ENCODE measurements at regions not wholly inside any gene's neighbourhood (a gene's known extent, or its start where the extent isn't known, plus 50 kb on each side); places are given as distances from the start of the nearest gene placed in this dataset.

DNA sequence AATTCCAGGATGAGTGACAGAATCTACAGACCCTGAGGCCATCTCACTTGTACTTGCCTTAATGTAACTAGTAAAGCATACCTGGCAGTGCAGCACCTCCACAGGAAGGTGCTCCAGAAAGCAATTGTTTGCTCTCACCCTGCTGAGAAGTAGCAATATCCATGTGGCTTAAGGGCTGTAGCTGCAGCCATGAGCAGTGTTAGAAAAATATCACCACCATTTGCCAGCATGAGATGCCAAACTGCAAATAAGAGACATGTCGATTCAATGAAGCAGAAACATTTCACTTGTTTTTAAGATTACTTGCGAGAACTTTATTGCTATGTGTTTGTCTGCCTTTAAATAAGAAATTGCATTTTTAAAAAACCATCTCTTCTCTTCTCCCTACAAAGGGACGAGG is 151.5 kb downstream of the PRL start (continued):
- TF ChIP-seq, protein P1, sequence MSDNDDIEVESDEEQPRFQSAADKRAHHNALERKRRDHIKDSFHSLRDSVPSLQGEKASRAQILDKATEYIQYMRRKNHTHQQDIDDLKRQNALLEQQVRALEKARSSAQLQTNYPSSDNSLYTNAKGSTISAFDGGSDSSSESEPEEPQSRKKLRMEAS (IDR thresholded peaks at IDR 0.05): no peak
- TF ChIP-seq, protein P2, sequence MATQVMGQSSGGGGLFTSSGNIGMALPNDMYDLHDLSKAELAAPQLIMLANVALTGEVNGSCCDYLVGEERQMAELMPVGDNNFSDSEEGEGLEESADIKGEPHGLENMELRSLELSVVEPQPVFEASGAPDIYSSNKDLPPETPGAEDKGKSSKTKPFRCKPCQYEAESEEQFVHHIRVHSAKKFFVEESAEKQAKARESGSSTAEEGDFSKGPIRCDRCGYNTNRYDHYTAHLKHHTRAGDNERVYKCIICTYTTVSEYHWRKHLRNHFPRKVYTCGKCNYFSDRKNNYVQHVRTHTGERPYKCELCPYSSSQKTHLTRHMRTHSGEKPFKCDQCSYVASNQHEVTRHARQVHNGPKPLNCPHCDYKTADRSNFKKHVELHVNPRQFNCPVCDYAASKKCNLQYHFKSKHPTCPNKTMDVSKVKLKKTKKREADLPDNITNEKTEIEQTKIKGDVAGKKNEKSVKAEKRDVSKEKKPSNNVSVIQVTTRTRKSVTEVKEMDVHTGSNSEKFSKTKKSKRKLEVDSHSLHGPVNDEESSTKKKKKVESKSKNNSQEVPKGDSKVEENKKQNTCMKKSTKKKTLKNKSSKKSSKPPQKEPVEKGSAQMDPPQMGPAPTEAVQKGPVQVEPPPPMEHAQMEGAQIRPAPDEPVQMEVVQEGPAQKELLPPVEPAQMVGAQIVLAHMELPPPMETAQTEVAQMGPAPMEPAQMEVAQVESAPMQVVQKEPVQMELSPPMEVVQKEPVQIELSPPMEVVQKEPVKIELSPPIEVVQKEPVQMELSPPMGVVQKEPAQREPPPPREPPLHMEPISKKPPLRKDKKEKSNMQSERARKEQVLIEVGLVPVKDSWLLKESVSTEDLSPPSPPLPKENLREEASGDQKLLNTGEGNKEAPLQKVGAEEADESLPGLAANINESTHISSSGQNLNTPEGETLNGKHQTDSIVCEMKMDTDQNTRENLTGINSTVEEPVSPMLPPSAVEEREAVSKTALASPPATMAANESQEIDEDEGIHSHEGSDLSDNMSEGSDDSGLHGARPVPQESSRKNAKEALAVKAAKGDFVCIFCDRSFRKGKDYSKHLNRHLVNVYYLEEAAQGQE (IDR thresholded peaks at IDR 0.05): no peak
- TF ChIP-seq NFE2L2 (conservative IDR thresholded peaks at IDR 0.05; ENCODE audit: low read length): no peak

DNA sequence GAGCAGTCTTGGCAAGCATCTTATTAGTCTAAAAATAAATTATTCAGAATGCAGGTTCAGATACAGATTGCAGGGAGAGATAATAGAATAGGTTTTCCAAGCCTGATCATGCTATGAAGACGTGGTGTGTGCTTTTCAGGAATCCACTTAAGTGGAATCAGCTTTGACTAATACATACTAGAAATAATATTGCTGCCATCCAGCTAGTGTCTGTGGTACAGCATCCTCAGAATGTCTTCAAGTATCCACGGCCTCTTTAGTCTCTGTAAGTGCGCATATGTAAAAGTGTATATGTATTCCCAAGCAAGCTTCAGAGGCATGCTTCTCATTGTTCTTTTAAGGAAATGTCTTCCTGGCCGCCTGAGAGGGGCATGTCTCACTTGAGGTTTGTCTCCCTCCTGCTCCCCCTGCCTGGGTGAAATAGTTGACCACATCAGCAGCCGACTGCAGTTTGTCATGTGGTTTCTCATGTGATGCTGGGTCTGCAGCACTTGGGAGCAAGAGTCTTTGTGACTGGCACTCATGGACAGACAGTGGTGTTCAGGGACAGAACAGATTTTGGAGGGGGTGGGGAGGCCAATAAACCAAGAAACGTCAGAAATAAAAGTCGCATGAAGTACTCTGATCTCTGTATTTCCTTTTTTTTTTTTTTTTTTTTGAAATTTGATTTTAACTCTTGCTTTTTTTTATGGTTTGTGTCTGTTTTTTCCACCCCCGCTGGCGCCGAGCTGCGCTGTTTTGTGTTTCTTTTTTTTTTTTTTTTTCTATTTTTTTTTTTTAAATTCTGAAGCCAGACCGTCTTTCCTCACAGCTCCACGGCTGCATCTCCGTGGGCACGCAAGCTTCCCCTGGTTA is 150.8 kb downstream of the PRL start:
- ChIA-PET CTCF (interaction anchor here (1.0 kb wide), 1 partner anchor 13 kb away, joined by 3 read pairs; no protein-coding TSS in a partner anchor), POLR2A (interaction anchor here (0.6 to 1.1 kb wide), 5 partner anchors 13 to 1268 kb away, joined by 3 to 9 read pairs (median 3); partner anchors contain the start of gene SOX4)
- H3K4me3 ChIP-seq: no peak overlapping the region
- FAIRE-seq (no peak), DNase-seq (ENCODE audit: low read depth in 1 of 2, low spot score in 1 of 2) (peak in 1 of 2 experiments; percentile 13), ATAC-seq (peak; percentile 18 to 41; a peak in 1 of 6 replicates)
- peaks cover 40% of the 10 kb centered on the region for H3K4me1 ChIP-seq
- no peak for TF ChIP-seq RFX5 (IDR thresholded peaks at IDR 0.05)
- H3K4me2 ChIP-seq: no peak overlapping the region
- no peaks in the 10 kb centered on the region for H3K9me3 ChIP-seq
- peak overlapping the region in 1 of 2 experiments; percentile 15; a peak in 2 of 6 replicates for H3K27ac ChIP-seq
- 73% methylated on average over 11 of the region's 15 CpGs for WGBS (ENCODE audit: missing lambda C conversion rate)

DNA sequence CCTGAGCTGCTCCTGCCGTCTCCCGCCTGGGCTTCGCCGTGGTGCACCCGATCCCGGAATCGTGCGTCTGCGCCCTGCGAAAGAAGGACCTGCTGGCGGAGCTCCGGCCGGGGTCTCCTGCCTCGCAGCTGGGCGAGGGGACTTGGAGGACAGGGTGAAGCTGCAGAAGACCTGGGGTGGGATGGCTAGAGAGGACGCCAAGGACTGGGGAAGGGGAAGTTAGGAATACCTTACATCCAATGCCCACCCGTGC is 150.2 kb downstream of the PRL start:
- Histone ChIP-seq H3K4me3 (no peak overlapping the region), H3K27ac (0 out of 6 replicates have a peak overlapping the region, but pooled peaks of 1 of the 2 experiments have one; percentile 33), H3K4me2 (no peak overlapping the region), H3K4me1 (peaks cover 35% of the 10 kb centered on the region), H3K9me3 (no peaks in the 10 kb centered on the region)
- DNase-seq (ENCODE audit: low read depth in 1 of 2, low spot score in 1 of 2) (no peak), FAIRE-seq (no peak), ATAC-seq (no peak)
- ChIA-PET POLR2A (interaction anchor here (0.6 to 0.7 kb wide), 4 partner anchors 14 to 1267 kb away, joined by 3 to 5 read pairs (median 3); partner anchors contain the start of gene SOX4), CTCF (no interaction called here)
- TF ChIP-seq CEBPB (IDR thresholded peaks at IDR 0.05) (no peak), ESRRA (IDR thresholded peaks at IDR 0.05; ENCODE audit: borderline replicate concordance, low read length) (no peak), HEYL (CRISPR knock-in tag; IDR thresholded peaks at IDR 0.05) (no peak), CHD2 (IDR thresholded peaks at IDR 0.05; ENCODE audit: low read length, partially characterized antibody) (no peak), BHLHE40 (IDR thresholded peaks at IDR 0.05; ENCODE audit: low read depth, low read length) (no peak), POLR2A (IDR thresholded peaks at IDR 0.05; ENCODE audit: low read length) (no peak), POLR2AphosphoS2 (conservative IDR thresholded peaks at IDR 0.05; ENCODE audit: low read length) (no peak), HOXB5 (CRISPR knock-in tag; IDR thresholded peaks at IDR 0.05) (no peak), SREBF2 (IDR thresholded peaks at IDR 0.05) (no peak), GATA3 (IDR thresholded peaks at IDR 0.05; ENCODE audit: borderline replicate concordance) (no peak), NR3C1 (IDR thresholded peaks at IDR 0.05) (no peak)
- 100% methylated on average over 6 of the region's 17 CpGs for WGBS (ENCODE audit: missing lambda C conversion rate)

DNA sequence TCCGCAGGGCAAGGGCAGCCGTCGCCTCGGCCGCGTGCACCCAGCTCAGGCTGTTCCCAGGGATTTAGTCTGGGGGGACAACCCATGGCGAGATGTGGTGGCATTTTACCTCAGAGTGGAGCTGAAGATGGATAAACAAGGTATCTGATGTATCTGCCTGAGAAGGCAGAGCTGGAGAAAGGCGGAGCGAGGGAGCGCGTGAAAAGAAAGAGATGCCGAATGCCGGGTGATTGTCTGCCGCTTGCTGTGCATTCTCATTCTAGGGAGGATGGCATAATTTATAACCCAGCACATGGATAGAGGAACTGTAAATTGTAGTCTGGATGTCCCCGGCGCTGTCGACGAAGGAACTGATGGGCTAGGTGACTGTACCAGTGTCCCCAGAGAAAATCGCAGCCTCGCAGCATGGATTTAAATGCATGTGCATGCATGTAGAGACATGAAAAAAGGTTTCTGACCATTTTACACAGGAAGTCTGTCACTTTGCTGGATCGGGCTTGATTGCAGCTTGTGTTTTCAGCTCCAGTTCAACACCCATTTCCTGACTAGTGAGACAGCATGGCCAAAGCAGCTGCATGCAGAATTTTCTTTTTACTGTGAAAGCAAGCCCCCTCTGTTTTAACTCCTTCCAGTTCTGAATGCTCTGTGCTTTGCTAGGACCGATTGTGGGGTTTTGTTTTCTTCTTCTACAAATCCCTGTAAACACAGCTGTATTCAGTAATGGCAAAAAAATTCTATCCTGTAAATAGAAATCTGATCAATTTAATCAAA is 149.7 kb downstream of the PRL start:
- ChIA-PET CTCF (no interaction called here), POLR2A (interaction anchor here (0.6 to 1.4 kb wide), 5 partner anchors 14 to 1267 kb away, joined by 3 to 5 read pairs (median 3); partner anchors contain the start of gene SOX4)
- 0 out of 6 replicates have a peak overlapping the region, but pooled peaks of 1 of the 2 experiments have one; percentile 73 for H3K27ac ChIP-seq
- H3K4me2 ChIP-seq: no peak overlapping the region; the same call in 2 of the 3 replicates
- no peak for FAIRE-seq
- H3K4me1 ChIP-seq: peaks cover 32% of the 10 kb centered on the region
- ATAC-seq: no peak
- WGBS (ENCODE audit: missing lambda C conversion rate): 92% methylated on average over 16 of the region's 22 CpGs
- H3K9me3 ChIP-seq: no peaks in the 10 kb centered on the region
- H3K4me3 ChIP-seq: no peak overlapping the region
- DNase-seq (ENCODE audit: low read depth in 1 of 2, low spot score in 1 of 2): no peak
- TF ChIP-seq CHD2 (IDR thresholded peaks at IDR 0.05; ENCODE audit: low read length, partially characterized antibody) (no peak), MAFK (IDR thresholded peaks at IDR 0.05; ENCODE audit: partially characterized antibody) (no peak), CHD4 (IDR thresholded peaks at IDR 0.05; ENCODE audit: borderline replicate concordance) (no peak), GATA3 (IDR thresholded peaks at IDR 0.05; ENCODE audit: borderline replicate concordance) (no peak), PHF8 (IDR thresholded peaks at IDR 0.05; ENCODE audit: borderline replicate concordance, low read depth) (no peak), TP53 (CRISPR knock-in tag; IDR thresholded peaks at IDR 0.05) (no peak), SMC3 (IDR thresholded peaks at IDR 0.05) (no peak), HOXB13 (CRISPR knock-in tag; IDR thresholded peaks at IDR 0.05; ENCODE audit: low read depth) (no peak), ESRRA (IDR thresholded peaks at IDR 0.05; ENCODE audit: borderline replicate concordance, low read length) (no peak), POLR2A (IDR thresholded peaks at IDR 0.05; ENCODE audit: low read length) (no peak), RAD21 (conservative IDR thresholded peaks at IDR 0.05 in 1 of 2, IDR thresholded peaks at IDR 0.05 in 1 of 2) (no peak)
- TF ChIP-seq, protein P3, sequence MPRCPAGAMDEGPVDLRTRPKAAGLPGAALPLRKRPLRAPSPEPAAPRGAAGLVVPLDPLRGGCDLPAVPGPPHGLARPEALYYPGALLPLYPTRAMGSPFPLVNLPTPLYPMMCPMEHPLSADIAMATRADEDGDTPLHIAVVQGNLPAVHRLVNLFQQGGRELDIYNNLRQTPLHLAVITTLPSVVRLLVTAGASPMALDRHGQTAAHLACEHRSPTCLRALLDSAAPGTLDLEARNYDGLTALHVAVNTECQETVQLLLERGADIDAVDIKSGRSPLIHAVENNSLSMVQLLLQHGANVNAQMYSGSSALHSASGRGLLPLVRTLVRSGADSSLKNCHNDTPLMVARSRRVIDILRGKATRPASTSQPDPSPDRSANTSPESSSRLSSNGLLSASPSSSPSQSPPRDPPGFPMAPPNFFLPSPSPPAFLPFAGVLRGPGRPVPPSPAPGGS (IDR thresholded peaks at IDR 0.05): no peak
- TF ChIP-seq, protein P4, sequence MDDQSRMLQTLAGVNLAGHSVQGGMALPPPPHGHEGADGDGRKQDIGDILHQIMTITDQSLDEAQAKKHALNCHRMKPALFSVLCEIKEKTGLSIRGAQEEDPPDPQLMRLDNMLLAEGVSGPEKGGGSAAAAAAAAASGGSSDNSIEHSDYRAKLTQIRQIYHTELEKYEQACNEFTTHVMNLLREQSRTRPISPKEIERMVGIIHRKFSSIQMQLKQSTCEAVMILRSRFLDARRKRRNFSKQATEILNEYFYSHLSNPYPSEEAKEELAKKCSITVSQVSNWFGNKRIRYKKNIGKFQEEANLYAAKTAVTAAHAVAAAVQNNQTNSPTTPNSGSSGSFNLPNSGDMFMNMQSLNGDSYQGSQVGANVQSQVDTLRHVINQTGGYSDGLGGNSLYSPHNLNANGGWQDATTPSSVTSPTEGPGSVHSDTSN (IDR thresholded peaks at IDR 0.05): no peak

All from A549 (cell line).